H9 (cell line): ENCODE measurements at regions not wholly inside any gene's neighbourhood (a gene's known extent, or its start where the extent isn't known, plus 50 kb on each side); places are given as distances from the start of the nearest gene placed in this dataset.

ENCODE experiments used
- DNase-seq: peaks from one replicate; pipeline ENCODE4 v3.0.0-alpha.2; 2017
- H2AFZ ChIP-seq: one replicate; pipeline ENCODE4 v1.6.1; 2013; ENCODE audit warnings: mild to moderate bottlenecking, low read length, control low read depth, moderate library complexity
- H2AK5ac ChIP-seq: 2 replicates; pipeline ENCODE4 v1.6.1; 2013; ENCODE audit warnings: low read length, control low read depth, mixed read lengths; ENCODE audit not compliant: insufficient read length
- H2BK120ac ChIP-seq: one replicate; pipeline ENCODE4 v1.6.1; 2013; ENCODE audit warnings: low read depth, mild to moderate bottlenecking, low read length, control low read depth, inconsistent platforms; ENCODE audit not compliant: poor library complexity, severe bottlenecking
- H2BK12ac ChIP-seq: 2 replicates; pipeline ENCODE4 v1.6.1; 2013; ENCODE audit warnings: low read length, control low read depth, mixed read lengths, low read depth; ENCODE audit not compliant: insufficient read length
- H2BK15ac ChIP-seq: 2 replicates; pipeline ENCODE4 v1.6.1; 2013; ENCODE audit warnings: low read depth, low read length, control low read depth
- H2BK20ac ChIP-seq: one replicate; pipeline ENCODE4 v1.6.1; 2013; ENCODE audit warnings: low read depth, mild to moderate bottlenecking, low read length, control low read depth, inconsistent platforms; ENCODE audit not compliant: poor library complexity, severe bottlenecking
- H2BK5ac ChIP-seq: 2 replicates; pipeline ENCODE4 v1.6.1; 2013; ENCODE audit warnings: low read length, control low read depth, mixed read lengths; ENCODE audit not compliant: insufficient read length
- H3K14ac ChIP-seq: 2 replicates; pipeline ENCODE4 v1.6.1; 2013; ENCODE audit warnings: low read length, control low read depth; ENCODE audit not compliant: insufficient read depth
- H3K18ac ChIP-seq: 2 replicates; pipeline ENCODE4 v1.6.1; 2013; ENCODE audit warnings: low read depth, mild to moderate bottlenecking, mixed read lengths, low read length, control low read depth; ENCODE audit not compliant: insufficient read length
- H3K23ac ChIP-seq: 2 replicates; pipeline ENCODE4 v1.6.1; 2013; ENCODE audit warnings: low read length, control low read depth, mixed read lengths, low read depth; ENCODE audit not compliant: insufficient read length
- H3K23me2 ChIP-seq: 2 replicates; pipeline ENCODE4 v1.6.1; 2013; ENCODE audit warnings: low read depth, mild to moderate bottlenecking, mixed read lengths, low read length, control low read depth; ENCODE audit not compliant: insufficient read length, poor library complexity, severe bottlenecking
- H3K27ac ChIP-seq: 2 replicates; pipeline ENCODE4 v1.5.1; 2013; ENCODE audit warnings: low read length, control low read depth, mixed read lengths, low read depth; ENCODE audit not compliant: insufficient read length
- H3K27me3 ChIP-seq: 2 replicates; pipeline ENCODE4 v1.6.1; 2013; ENCODE audit warnings: low read length, control low read depth, inconsistent platforms; ENCODE audit not compliant: insufficient read depth
- H3K4ac ChIP-seq: 2 replicates; pipeline ENCODE4 v1.6.1; 2013; ENCODE audit warnings: low read depth, mild to moderate bottlenecking, control low read depth, inconsistent platforms, low read length, moderate library complexity
- H3K4me1 ChIP-seq: 2 replicates; pipeline ENCODE4 v1.6.1; 2013; ENCODE audit warnings: low read length, control low read depth, inconsistent platforms; ENCODE audit not compliant: insufficient read depth
- H3K4me2 ChIP-seq: 2 replicates; pipeline ENCODE4 v1.6.1; 2013; ENCODE audit warnings: low read length, control low read depth, mixed read lengths; ENCODE audit not compliant: insufficient read length, insufficient read depth
- H3K56ac ChIP-seq: 2 replicates; pipeline ENCODE4 v1.6.1; 2013; ENCODE audit warnings: low read depth, mild to moderate bottlenecking, mixed read lengths, low read length, control low read depth; ENCODE audit not compliant: insufficient read length
- H3K79me1 ChIP-seq: 2 replicates; pipeline ENCODE4 v1.6.1; 2013; ENCODE audit warnings: low read depth, mild to moderate bottlenecking, moderate library complexity, low read length, control low read depth, inconsistent platforms; ENCODE audit not compliant: insufficient read depth, poor library complexity, severe bottlenecking
- H3K79me2 ChIP-seq: 2 replicates; pipeline ENCODE4 v1.6.1; 2013; ENCODE audit warnings: low read length, control low read depth, inconsistent platforms; ENCODE audit not compliant: insufficient read depth
- H3K9ac ChIP-seq: 2 replicates; pipeline ENCODE4 v1.6.1; 2013; ENCODE audit warnings: low read length, control low read depth, mixed read lengths; ENCODE audit not compliant: insufficient read length; ENCODE audit errors: extremely low read depth
- H3K9me3 ChIP-seq: one replicate; pipeline ENCODE4 v1.6.1; 2013; ENCODE audit warnings: low read depth, low read length, inconsistent platforms; ENCODE audit not compliant: control insufficient read depth
- H3T11ph ChIP-seq: one replicate; pipeline ENCODE4 v1.6.1; 2013; ENCODE audit warnings: mild to moderate bottlenecking, low read length, control low read depth, inconsistent platforms
- H4K20me1 ChIP-seq: one replicate; pipeline ENCODE4 v1.6.1; 2013; ENCODE audit not compliant: control insufficient read depth, insufficient read length, insufficient read depth
- H4K5ac ChIP-seq: 2 replicates; pipeline ENCODE4 v1.6.1; 2013; ENCODE audit warnings: low read depth, mild to moderate bottlenecking, mixed read lengths, low read length, control low read depth; ENCODE audit not compliant: insufficient read length
- H4K8ac ChIP-seq: replicated peaks from 2 replicates; pipeline ENCODE4 v1.6.1; 2013; ENCODE audit warnings: low read length, control low read depth, mixed read lengths, low read depth; ENCODE audit not compliant: insufficient read length
- H4K91ac ChIP-seq: 2 replicates; pipeline ENCODE4 v1.6.1; 2013; ENCODE audit warnings: low read depth, mild to moderate bottlenecking, moderate library complexity, mixed read lengths, low read length, control low read depth; ENCODE audit not compliant: insufficient read length
- H3K27ac Mint-ChIP-seq, 3 experiments: 2 replicates in 2 of 3; 3 replicates in 1 of 3; pipeline ENCODE4 v1.8.0; 2020 to 2021; ENCODE audit warnings: mixed read lengths in 3 of 3, mild to moderate bottlenecking in 1 of 3, moderate library complexity in 1 of 3
- H3K27me3 Mint-ChIP-seq: 2 replicates; pipeline ENCODE4 v1.8.0; 2021; ENCODE audit warnings: low read depth, mild to moderate bottlenecking, moderate library complexity, mixed read lengths
- H3K36me3 Mint-ChIP-seq, 3 experiments: 2 replicates in 2 of 3; 3 replicates in 1 of 3; pipeline ENCODE4 v1.8.0; 2020 to 2021; ENCODE audit warnings: low read depth in 3 of 3, mixed read lengths in 3 of 3; ENCODE audit not compliant: insufficient read depth in 1 of 3
- H3K4me1 Mint-ChIP-seq, 2 experiments: 2 replicates each; pipeline ENCODE4 v1.8.0; 2020; ENCODE audit warnings: mixed read lengths in 2 of 2
- H3K4me3 Mint-ChIP-seq, 2 experiments: 2 replicates in 1 of 2; 3 replicates in 1 of 2; pipeline ENCODE4 v1.8.0; 2020 to 2021; ENCODE audit warnings: mild to moderate bottlenecking in 2 of 2, mixed read lengths in 2 of 2, moderate library complexity in 1 of 2
- H3K9me3 Mint-ChIP-seq, 2 experiments: 2 replicates in 1 of 2; 3 replicates in 1 of 2; pipeline ENCODE4 v1.8.0; 2020; ENCODE audit warnings: mild to moderate bottlenecking in 2 of 2, mixed read lengths in 2 of 2, moderate library complexity in 1 of 2
- WGBS: extraction: QIAGEN DNeasy Blood & Tissue Kit; methylation state at CpG from one replicate; pipeline ENCODE4 v1.1.7; 2013; ENCODE audit warnings: missing lambda C conversion rate, low lambda C conversion rate, mixed read lengths; ENCODE audit not compliant: insufficient read length; ENCODE audit errors: extremely low coverage; 5-methylcytosine and 5-hydroxymethylcytosine counted together
- TF ChIP-seq, protein P1 (sequence below): fragments of 200-600 bp; sonication (generic); conservative IDR thresholded peaks from 3 replicates; pipeline ENCODE4 v1.8.0; 2021; ENCODE audit warnings: antibody characterized with exemption, mild to moderate bottlenecking

DNA sequence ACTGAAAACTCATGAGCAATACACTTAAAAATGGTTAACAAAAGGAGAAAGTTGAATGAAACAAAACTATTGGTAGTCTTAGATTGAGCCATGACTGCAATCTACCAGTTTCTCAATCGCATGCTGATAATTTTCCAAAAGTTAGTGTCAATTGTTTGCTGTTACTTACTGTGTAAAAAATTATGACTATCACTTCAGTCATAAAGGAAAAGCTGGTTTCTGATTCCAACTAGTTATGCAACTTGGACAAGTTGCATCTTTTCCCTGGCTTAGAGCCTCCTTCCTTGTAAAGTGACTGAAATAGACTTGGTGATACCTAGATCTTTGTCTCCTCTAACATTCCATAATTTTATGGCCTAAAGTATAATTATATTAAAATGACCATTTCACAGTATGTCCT lies 88.3 kb upstream of the PAK5 start:
- H3K4me2 ChIP-seq, result no peak overlapping the region
- no peak overlapping the region for H3K23ac ChIP-seq
- no peak overlapping the region for H3K56ac ChIP-seq
- H3K27me3 ChIP-seq, result no peaks in the 10 kb centered on the region
- H4K91ac ChIP-seq, result no peak overlapping the region
- WGBS, result no CpG with 5 or more reads among the region's 1 CpG
- no peak overlapping the region for H2BK20ac ChIP-seq
- no peaks in the 10 kb centered on the region for H3K23me2 ChIP-seq
- no peak overlapping the region for H3K18ac ChIP-seq
- H3K27me3 Mint-ChIP-seq, result no peaks in the 10 kb centered on the region; the same call in 1 of the 2 replicates
- no peaks in the 10 kb centered on the region for H3K36me3 Mint-ChIP-seq
- no peaks in the 10 kb centered on the region for H3K9me3 ChIP-seq
- TF ChIP-seq, protein P1, sequence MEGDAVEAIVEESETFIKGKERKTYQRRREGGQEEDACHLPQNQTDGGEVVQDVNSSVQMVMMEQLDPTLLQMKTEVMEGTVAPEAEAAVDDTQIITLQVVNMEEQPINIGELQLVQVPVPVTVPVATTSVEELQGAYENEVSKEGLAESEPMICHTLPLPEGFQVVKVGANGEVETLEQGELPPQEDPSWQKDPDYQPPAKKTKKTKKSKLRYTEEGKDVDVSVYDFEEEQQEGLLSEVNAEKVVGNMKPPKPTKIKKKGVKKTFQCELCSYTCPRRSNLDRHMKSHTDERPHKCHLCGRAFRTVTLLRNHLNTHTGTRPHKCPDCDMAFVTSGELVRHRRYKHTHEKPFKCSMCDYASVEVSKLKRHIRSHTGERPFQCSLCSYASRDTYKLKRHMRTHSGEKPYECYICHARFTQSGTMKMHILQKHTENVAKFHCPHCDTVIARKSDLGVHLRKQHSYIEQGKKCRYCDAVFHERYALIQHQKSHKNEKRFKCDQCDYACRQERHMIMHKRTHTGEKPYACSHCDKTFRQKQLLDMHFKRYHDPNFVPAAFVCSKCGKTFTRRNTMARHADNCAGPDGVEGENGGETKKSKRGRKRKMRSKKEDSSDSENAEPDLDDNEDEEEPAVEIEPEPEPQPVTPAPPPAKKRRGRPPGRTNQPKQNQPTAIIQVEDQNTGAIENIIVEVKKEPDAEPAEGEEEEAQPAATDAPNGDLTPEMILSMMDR, result no peak
- H3K4ac ChIP-seq, result no peak overlapping the region
- H4K8ac ChIP-seq, result no peak overlapping the region
- H2AK5ac ChIP-seq, result no peak overlapping the region
- no peak overlapping the region for H2BK5ac ChIP-seq
- H3K4me1 Mint-ChIP-seq, result no peaks in the 10 kb centered on the region
- H2BK15ac ChIP-seq, result no peak overlapping the region
- no peak overlapping the region for H2BK12ac ChIP-seq
- H4K5ac ChIP-seq, result no peak overlapping the region
- no peak overlapping the region for H3K27ac Mint-ChIP-seq
- no peak for DNase-seq
- no peak overlapping the region for H3K4me3 Mint-ChIP-seq
- no peak overlapping the region for H3T11ph ChIP-seq
- no peaks in the 10 kb centered on the region for H3K9me3 Mint-ChIP-seq
- H3K27ac ChIP-seq, result no peak overlapping the region
- no peak overlapping the region for H3K14ac ChIP-seq
- H2BK120ac ChIP-seq, result no peak overlapping the region
- no peaks in the 10 kb centered on the region for H4K20me1 ChIP-seq
- H3K9ac ChIP-seq, result no peak overlapping the region
- H3K79me2 ChIP-seq, result no peaks in the 10 kb centered on the region
- H3K79me1 ChIP-seq, result no peaks in the 10 kb centered on the region
- no peak overlapping the region for H2AFZ ChIP-seq
- no peaks in the 10 kb centered on the region for H3K4me1 ChIP-seq
